Muscle of leg (tissue), 3 donors: ENCODE measurements at regions not wholly inside any gene's neighbourhood (a gene's known extent, or its start where the extent isn't known, plus 50 kb on each side); places are given as distances from the start of the nearest gene placed in this dataset.
"Not testable (repeated sequence)": the region's sequence is repeated elsewhere in the genome, so short reads cannot be mapped to it uniquely, and the experiment has no call there.

Experiments
- DNase-seq: peaks from one replicate; pipeline ENCODE4 v3.0.0; 2013
- H3K27ac ChIP-seq: one replicate; pipeline ENCODE4 v1.5.1; 2013; ENCODE audit warnings: mild to moderate bottlenecking, low read length, control low read depth
- H3K27me3 ChIP-seq: one replicate; pipeline ENCODE4 v1.6.1; 2013; ENCODE audit warnings: low read length; ENCODE audit not compliant: control insufficient read depth, insufficient read depth
- H3K36me3 ChIP-seq: one replicate; pipeline ENCODE4 v1.6.1; 2013; ENCODE audit warnings: low read length; ENCODE audit not compliant: control insufficient read depth, insufficient read depth
- H3K4me1 ChIP-seq: one replicate; pipeline ENCODE4 v1.6.1; 2013; ENCODE audit warnings: low read length; ENCODE audit not compliant: control insufficient read depth, insufficient read depth
- H3K4me3 ChIP-seq: one replicate; pipeline ENCODE4 v1.5.1; 2013; ENCODE audit warnings: low read length, control low read depth
- H3K9me3 ChIP-seq: replicated peaks from 2 replicates; pipeline ENCODE4 v1.6.1; 2013; ENCODE audit warnings: low read depth, low read length; ENCODE audit not compliant: control insufficient read depth
- WGBS: methylation state at CpG from one replicate; pipeline ENCODE4 v1.1.5; 2013; ENCODE audit warnings: missing lambda C conversion rate; ENCODE audit not compliant: insufficient coverage; 5-methylcytosine and 5-hydroxymethylcytosine counted together

GRCh38 chr1:143870388-143870787, 101.4 kb downstream of the FAM72C start:
- DNase-seq, H3K27ac ChIP-seq, H3K4me1 ChIP-seq, H3K9me3 ChIP-seq, H3K4me3 ChIP-seq, H3K27me3 ChIP-seq, H3K36me3 ChIP-seq: not testable (repeated sequence)
- no CpG with 5 or more reads among the region's 1 CpG for WGBS

GRCh38 chr1:143867590-143868220, 104.1 kb downstream of the FAM72C start:
- DNase-seq, result peak; percentile 2
- not testable (repeated sequence) for H3K4me3 ChIP-seq, H3K9me3 ChIP-seq, H3K27ac ChIP-seq, H3K4me1 ChIP-seq, H3K27me3 ChIP-seq, H3K36me3 ChIP-seq
- WGBS, result no CpG with 5 or more reads among the region's 5 CpGs

GRCh38 chr1:143863901-143864520, 107.8 kb downstream of the FAM72C start:
- no CpG with 5 or more reads among the region's 1 CpG for WGBS
- not testable (repeated sequence) for H3K36me3 ChIP-seq, H3K27me3 ChIP-seq, H3K4me1 ChIP-seq, DNase-seq, H3K4me3 ChIP-seq, H3K9me3 ChIP-seq, H3K27ac ChIP-seq

GRCh38 chr1:143862722-143863121, 109.1 kb downstream of the FAM72C start:
- DNase-seq, H3K4me1 ChIP-seq, H3K9me3 ChIP-seq, H3K4me3 ChIP-seq, H3K27ac ChIP-seq, H3K27me3 ChIP-seq, H3K36me3 ChIP-seq: not testable (repeated sequence)
- WGBS, result no CpG with 5 or more reads among the region's 4 CpGs

GRCh38 chr1:143861306-143861705, 110.5 kb downstream of the FAM72C start:
- DNase-seq, H3K4me3 ChIP-seq, H3K36me3 ChIP-seq, H3K4me1 ChIP-seq, H3K27me3 ChIP-seq, H3K27ac ChIP-seq, H3K9me3 ChIP-seq: not testable (repeated sequence)
- no CpG with 5 or more reads among the region's 1 CpG for WGBS

- WGBS, result no CpG with 5 or more reads among the region's 1 CpG
- not testable (repeated sequence) for H3K36me3 ChIP-seq, H3K4me3 ChIP-seq, H3K27me3 ChIP-seq, H3K27ac ChIP-seq, H3K4me1 ChIP-seq, H3K9me3 ChIP-seq, DNase-seq
These were observed 115.9 kb downstream of the FAM72C start for GRCh38 chr1:143855867-143856266.

- not testable (repeated sequence) for DNase-seq, H3K4me1 ChIP-seq, H3K27ac ChIP-seq, H3K9me3 ChIP-seq, H3K4me3 ChIP-seq, H3K27me3 ChIP-seq, H3K36me3 ChIP-seq
- no CpG with 5 or more reads among the region's 2 CpGs for WGBS
These were observed 117.7 kb downstream of the FAM72C start for GRCh38 chr1:143854069-143854468.

GRCh38 chr1:143850637-143851036, 121.1 kb downstream of the FAM72C start:
- not testable (repeated sequence) for DNase-seq, H3K4me1 ChIP-seq, H3K36me3 ChIP-seq, H3K27me3 ChIP-seq, H3K27ac ChIP-seq, H3K9me3 ChIP-seq, H3K4me3 ChIP-seq
- no CpG with 5 or more reads among the region's 2 CpGs for WGBS

GRCh38 chr1:143848859-143849258, 122.9 kb downstream of the FAM72C start:
- H3K4me1 ChIP-seq, DNase-seq, H3K27ac ChIP-seq, H3K27me3 ChIP-seq, H3K4me3 ChIP-seq, H3K36me3 ChIP-seq, H3K9me3 ChIP-seq: not testable (repeated sequence)

GRCh38 chr1:143845193-143845592, 126.6 kb downstream of the FAM72C start:
- no CpG with 5 or more reads among the region's 1 CpG for WGBS
- not testable (repeated sequence) for H3K4me3 ChIP-seq, H3K27me3 ChIP-seq, H3K36me3 ChIP-seq, H3K9me3 ChIP-seq, DNase-seq, H3K27ac ChIP-seq, H3K4me1 ChIP-seq

GRCh38 chr1:143842058-143842457, 129.7 kb downstream of the FAM72C start:
- not testable (repeated sequence) for H3K27me3 ChIP-seq, H3K4me1 ChIP-seq, H3K36me3 ChIP-seq, H3K9me3 ChIP-seq, H3K27ac ChIP-seq, H3K4me3 ChIP-seq, DNase-seq
- no CpG with 5 or more reads among the region's 2 CpGs for WGBS
